HL-60 (cell line): ENCODE measurements at regions not wholly inside any gene's neighbourhood (a gene's known extent, or its start where the extent isn't known, plus 50 kb on each side); places are given as distances from the start of the nearest gene placed in this dataset.
A peak's percentile ranks its signal among the peaks of the same experiment; 100 is the strongest.

Experiments
- DNase-seq, 2 experiments: peaks; one replicate each; pipeline ENCODE4 v3.0.0-alpha.2; 2010 to 2020; ENCODE audit warnings: low read depth in 1 of 2, low spot score in 1 of 2
- H3K27ac ChIP-seq: fragments of 250-450 bp; sonication (Bioruptor Pico); replicated peaks from 2 replicates; pipeline ENCODE4 v1.5.1; 2020; ENCODE audit warnings: mild to moderate bottlenecking, moderate library complexity
- H3K27me3 ChIP-seq: fragments of 250-450 bp; sonication (Bioruptor Pico); 2 replicates; pipeline ENCODE4 v1.5.1; 2021; ENCODE audit warnings: mild to moderate bottlenecking, moderate library complexity; ENCODE audit not compliant: insufficient read depth, poor library complexity, severe bottlenecking
- H3K4me3 ChIP-seq: replicated peaks from 2 replicates; pipeline ENCODE4 v1.5.1; 2011; ENCODE audit warnings: mild to moderate bottlenecking, control low read depth, low read length; ENCODE audit not compliant: insufficient read depth
- GABPA ChIP-seq: IDR thresholded peaks from 2 replicates; pipeline ENCODE4 v1.6.1; 2012; ENCODE audit warnings: low read depth
- POLR2AphosphoS5 ChIP-seq: IDR thresholded peaks from 2 replicates; pipeline ENCODE4 v1.6.1; 2012; ENCODE audit warnings: low read depth
- REST ChIP-seq: IDR thresholded peaks from 2 replicates; pipeline ENCODE4 v1.6.1; 2012; ENCODE audit warnings: low read depth; ENCODE audit not compliant: insufficient replicate concordance
- SPI1 ChIP-seq: IDR thresholded peaks from 2 replicates; pipeline ENCODE4 v1.6.1; 2012; ENCODE audit warnings: low read depth, mild to moderate bottlenecking, borderline replicate concordance
- TF ChIP-seq, protein P1 (sequence below): IDR thresholded peaks from one replicate; pipeline ENCODE4 v1.5.1; 2011; ENCODE audit warnings: low read length, control low read depth, inconsistent platforms; ENCODE audit not compliant: insufficient read depth

DNA sequence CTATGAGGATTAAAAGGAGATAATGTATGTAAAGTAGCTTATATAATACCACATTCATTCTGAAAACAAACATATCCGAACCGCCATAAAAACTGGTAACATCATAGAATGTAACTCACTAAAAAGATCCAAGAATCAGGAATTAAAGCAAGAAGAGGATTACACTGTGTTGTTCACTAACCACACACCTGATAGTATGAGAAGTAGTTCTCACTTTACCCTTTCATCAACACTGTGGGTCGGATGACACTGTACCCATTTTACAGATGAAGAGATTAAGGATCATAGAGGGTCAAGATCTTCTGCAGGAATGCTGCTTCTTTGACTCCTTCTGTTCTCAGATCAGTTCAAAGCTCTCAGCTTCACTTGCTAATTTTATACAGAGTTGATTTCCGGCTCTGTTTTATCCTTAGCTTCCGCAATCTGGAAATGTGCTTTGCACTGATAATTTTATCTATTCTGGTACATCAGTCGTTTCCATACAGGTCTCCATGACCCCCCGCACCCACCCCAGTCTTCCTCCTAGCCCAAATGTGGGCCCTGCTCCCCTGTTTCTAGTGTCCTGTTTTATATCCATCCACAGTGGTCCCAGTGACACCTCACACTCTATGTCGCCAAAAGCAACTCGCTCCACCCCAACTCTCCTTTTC lies 288.6 kb upstream of the CCL2 start:
- H3K27me3 ChIP-seq: peaks cover 2% of the 10 kb centered on the region
- TF ChIP-seq REST (no peak), SPI1 (no peak), POLR2AphosphoS5 (no peak), GABPA (no peak)
- TF ChIP-seq, protein P1, sequence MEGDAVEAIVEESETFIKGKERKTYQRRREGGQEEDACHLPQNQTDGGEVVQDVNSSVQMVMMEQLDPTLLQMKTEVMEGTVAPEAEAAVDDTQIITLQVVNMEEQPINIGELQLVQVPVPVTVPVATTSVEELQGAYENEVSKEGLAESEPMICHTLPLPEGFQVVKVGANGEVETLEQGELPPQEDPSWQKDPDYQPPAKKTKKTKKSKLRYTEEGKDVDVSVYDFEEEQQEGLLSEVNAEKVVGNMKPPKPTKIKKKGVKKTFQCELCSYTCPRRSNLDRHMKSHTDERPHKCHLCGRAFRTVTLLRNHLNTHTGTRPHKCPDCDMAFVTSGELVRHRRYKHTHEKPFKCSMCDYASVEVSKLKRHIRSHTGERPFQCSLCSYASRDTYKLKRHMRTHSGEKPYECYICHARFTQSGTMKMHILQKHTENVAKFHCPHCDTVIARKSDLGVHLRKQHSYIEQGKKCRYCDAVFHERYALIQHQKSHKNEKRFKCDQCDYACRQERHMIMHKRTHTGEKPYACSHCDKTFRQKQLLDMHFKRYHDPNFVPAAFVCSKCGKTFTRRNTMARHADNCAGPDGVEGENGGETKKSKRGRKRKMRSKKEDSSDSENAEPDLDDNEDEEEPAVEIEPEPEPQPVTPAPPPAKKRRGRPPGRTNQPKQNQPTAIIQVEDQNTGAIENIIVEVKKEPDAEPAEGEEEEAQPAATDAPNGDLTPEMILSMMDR: no peak
- no peak overlapping the region for H3K4me3 ChIP-seq
- no peak overlapping the region for H3K27ac ChIP-seq
- no peak for DNase-seq

DNA sequence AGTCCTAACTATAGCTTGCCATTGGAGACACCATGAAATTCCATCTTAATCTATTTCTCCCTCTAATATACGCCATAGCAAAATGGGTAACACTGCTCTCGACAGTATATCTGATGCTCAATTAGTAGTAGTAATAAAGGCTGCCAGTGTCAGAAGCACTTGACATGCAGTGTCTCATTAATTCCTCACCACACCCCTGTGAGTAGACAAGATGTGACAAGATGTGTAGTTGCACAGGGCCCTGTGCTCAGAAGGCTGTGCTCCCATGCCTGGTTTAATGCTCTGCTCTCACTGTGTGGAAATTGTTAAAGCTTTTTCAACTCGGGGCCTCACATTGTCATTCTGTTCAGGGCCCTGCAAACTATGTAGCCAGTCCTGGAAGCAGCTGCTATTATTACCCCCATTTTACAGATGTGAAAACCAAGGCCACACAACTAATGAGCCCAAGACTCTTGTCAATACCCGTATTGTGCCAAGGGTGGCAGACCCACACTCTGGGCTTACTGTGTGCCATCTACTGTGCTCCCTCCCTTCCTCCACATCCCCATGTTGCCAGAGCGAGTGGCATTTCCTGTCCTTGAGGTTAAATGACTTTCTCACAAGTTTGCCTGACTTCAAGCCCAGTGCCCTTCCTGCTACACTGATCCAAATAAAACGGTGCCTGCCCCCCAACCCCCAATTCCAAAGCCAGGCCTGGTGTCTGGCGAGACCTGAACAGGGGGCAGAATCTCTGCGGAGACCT lies 287.3 kb upstream of the CCL2 start:
- no peak for TF ChIP-seq GABPA
- H3K4me3 ChIP-seq: no peak overlapping the region
- no peak for DNase-seq
- peaks cover 2% of the 10 kb centered on the region for H3K27me3 ChIP-seq
- H3K27ac ChIP-seq: no peak overlapping the region

- no peak overlapping the region for H3K27ac ChIP-seq
- no peak overlapping the region for H3K4me3 ChIP-seq
- peaks cover 2% of the 10 kb centered on the region for H3K27me3 ChIP-seq
- DNase-seq: peak in 1 of 2 experiments; percentile 34
- TF ChIP-seq REST (no peak), POLR2AphosphoS5 (0 out of 2 replicates have a peak, but pooled peaks have one; percentile 25)
- TF ChIP-seq, protein P1: no peak
Observed at GRCh38 chr17:33968350-33969044, 286.6 kb upstream of the CCL2 start.

DNA sequence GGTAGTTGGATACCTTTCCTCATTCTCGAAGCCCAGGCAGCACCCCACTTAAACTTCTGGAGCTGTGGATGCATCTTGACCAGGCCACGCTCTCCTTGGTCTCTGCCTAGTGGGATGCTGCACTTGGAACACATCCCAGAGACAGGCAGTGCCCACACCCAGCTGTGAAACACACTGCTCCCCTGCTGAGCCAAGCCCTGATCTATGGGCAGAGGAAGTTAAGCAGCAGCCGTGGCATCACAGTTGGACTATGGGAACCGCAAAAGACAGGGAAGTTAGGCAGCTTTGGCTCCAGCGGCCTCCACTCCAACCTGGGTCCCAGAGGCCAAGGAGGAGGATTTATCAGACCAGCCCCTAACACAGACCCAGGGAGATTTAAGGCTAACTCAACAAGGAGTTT lies 284.8 kb upstream of the CCL2 start:
- Histone ChIP-seq H3K27ac (no peak overlapping the region), H3K4me3 (no peak overlapping the region), H3K27me3 (peaks cover under 1% of the 10 kb centered on the region)
- DNase-seq: peak in 1 of 2 experiments; percentile 26
- TF ChIP-seq SPI1: no peak
- TF ChIP-seq POLR2AphosphoS5: no peak
- TF ChIP-seq GABPA: no peak
- TF ChIP-seq REST: no peak
- TF ChIP-seq, protein P1: no peak
